ENCODE measurements at regions not wholly inside any gene's neighbourhood (a gene's known extent, or its start where the extent isn't known, plus 50 kb on each side); places are given as distances from the start of the nearest gene placed in this dataset.

GRCh38 chr1:165025805-165026204 is 330.7 kb downstream of the LMX1A start:
- ATAC-seq, result no peak

GRCh38 chr1:165014753-165015152 is 341.8 kb downstream of the LMX1A start:
- no peak for ATAC-seq

GRCh38 chr1:165011991-165012531 is 344.5 kb downstream of the LMX1A start:
- ATAC-seq, result no peak

- ATAC-seq, result no peak
These were observed 345.3 kb downstream of the LMX1A start for GRCh38 chr1:165011186-165011585.

DNA sequence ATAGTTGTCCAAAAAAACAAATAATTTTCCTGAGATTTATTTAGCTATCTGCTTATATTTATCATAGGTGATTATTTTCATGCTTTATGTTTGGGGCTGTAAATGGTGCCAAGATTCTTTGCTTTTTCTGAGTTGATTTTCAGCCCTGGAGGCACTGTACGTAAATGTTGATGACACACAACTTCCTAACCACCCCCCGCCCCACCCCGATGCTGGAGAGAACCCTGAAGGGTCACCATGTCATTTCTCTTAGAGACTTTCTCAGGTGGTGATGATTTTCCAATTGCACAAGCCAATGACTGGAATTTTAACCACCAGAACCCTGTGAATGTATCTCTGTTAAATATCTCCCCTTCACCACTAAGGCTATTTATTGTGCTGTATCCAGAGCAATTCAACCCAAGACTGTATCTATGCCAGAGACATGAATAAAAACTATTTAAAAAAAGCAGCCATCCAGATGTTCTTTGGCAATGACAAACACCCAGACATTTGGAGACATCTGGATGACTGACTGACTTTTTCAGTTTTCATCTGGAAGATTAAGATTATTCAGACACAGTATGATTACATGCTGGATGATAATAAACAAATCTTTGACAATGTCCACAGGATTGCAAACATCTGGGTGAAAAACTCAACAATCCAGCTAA is 346.0 kb downstream of the LMX1A start:
- no peak for ATAC-seq

GRCh38 chr1:165006831-165007230 is 349.7 kb downstream of the LMX1A start:
- peak; percentile 66 for ATAC-seq

DNA sequence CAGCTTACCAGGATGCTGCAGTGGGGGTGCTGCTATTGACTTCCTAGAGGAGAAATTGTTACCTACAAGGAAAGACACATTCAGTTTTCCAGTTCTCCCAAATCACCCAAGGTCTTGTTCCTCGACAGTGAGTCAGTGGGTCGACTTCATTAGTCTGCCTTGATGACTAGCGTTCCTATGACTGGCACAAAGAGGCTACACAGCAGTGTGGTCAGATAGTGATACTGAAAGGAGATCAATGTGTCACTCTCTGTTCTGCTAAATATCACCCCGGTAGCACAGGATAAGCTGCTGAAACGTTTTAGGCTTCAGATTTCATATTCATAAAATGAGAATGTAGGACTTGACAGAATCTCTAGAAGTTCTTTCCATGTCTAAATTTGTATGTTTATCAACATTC is 357.4 kb downstream of the LMX1A start:
- no peak for ATAC-seq

DNA sequence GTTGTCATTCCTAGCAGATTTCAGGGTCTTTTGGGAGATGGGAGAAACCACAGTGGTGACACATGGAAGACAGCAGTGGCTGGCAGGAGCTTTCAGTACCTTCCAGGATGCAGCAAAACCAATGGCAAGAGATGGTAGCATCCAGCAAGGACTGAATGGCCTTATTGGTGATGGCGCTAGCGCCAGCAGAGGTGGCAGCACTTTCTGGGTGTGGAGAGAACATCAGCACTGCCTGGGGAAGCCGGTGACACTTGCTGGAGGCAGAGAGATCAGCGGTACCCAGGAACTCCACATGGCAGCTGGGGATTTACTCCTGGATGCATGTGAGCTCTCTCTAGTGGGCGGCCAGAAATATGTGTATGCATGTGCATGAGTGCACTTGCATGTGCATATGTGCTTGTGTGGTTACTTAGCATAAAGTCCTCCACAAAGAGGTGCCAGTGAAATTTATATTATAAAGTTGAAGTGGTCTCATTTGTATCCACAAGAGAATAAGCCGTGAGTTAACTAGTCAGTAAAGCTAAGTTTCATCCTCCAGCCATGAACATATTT is 364.7 kb downstream of the LMX1A start:
- no peak for ATAC-seq

GRCh38 chr1:164983023-164983650 is 373.4 kb downstream of the LMX1A start:
- no peak for ATAC-seq

DNA sequence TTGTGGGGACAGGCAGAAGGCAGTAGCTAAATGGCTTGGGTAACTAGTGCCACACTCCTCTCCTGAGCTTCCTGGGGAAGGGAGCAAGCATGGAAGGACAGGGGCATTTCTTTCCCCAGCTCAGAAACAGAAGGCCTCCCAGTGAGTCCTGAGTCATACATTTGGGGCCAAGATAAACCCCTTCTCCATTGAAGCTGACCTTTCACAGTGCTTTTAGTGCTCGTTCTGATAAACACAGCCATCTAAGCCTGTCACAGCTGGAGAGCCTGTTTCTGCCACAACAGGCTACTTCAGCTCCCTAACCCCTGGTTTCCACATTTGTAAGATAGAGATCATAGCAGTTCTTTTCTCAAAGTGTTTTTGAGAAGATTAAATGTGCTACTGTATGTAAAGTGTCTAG is 374.0 kb downstream of the LMX1A start:
- ATAC-seq, result no peak

DNA sequence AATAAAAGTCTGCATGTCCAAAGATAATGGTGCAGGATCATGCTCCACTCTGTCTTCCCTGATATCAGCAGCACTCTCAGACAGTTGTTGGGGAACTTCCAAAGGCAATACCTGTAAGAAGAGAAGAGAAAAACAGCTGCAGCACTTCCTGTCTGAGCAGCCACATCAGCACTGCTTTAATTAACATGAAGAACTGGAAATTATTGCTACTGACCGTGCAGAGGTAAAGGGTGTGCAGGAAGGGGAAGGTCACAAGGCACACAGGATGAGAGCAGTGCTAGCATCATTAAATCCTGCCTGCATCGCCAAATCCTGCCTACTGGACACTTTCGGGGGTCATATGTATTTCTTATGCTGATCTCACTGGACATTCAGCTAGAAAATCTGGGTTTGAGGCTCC is 379.0 kb downstream of the LMX1A start:
- ATAC-seq, result no peak

- ATAC-seq, result no peak
These were observed 384.5 kb downstream of the LMX1A start for GRCh38 chr1:164971921-164972415.

GRCh38 chr1:164971391-164971790 is 385.1 kb downstream of the LMX1A start:
- ATAC-seq, result no peak

DNA sequence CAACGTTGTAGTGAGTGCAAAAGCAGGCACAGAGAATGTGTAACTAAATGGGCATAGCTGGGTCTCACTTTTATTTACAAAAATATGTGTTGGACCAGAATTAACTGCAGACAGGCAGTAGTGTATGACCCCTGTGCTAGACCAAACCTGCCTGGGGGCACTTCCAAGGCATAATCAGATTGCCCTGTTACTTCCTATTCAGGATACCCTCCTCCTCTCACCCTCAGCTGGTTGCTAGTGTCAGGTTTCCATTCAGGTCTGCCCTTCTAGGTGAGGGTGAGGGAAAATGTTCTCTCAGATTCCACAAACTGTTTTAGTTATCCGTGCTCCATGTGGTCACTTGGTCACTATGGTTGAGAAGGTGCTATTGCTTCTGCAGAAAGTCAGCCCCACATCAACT is 387.3 kb downstream of the LMX1A start:
- no peak for ATAC-seq

- ATAC-seq, result no peak
These were observed 389.2 kb downstream of the LMX1A start for GRCh38 chr1:164967300-164967699.

DNA sequence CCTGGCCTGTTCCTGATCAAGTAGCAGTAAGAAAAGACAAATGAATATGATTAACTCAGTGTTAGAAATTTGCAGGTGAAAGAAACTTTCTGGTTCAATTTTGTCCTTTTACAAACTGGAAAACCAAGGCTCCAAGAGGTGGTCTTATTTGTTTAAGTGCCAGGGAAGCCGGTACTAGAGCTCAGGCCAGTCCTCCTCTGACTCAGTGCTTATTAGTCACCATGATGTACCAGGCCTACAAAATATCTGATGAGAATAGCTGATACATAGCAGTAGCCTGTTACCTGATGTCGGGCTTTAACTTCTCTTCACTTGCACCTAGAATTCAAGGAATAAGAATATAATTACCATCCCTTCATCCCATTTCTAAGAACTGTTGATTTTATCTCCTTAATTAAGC is 394.8 kb downstream of the LMX1A start:
- no peak for ATAC-seq

GRCh38 chr1:164958982-164959768 is 397.3 kb downstream of the LMX1A start:
- ATAC-seq, result no peak

DNA sequence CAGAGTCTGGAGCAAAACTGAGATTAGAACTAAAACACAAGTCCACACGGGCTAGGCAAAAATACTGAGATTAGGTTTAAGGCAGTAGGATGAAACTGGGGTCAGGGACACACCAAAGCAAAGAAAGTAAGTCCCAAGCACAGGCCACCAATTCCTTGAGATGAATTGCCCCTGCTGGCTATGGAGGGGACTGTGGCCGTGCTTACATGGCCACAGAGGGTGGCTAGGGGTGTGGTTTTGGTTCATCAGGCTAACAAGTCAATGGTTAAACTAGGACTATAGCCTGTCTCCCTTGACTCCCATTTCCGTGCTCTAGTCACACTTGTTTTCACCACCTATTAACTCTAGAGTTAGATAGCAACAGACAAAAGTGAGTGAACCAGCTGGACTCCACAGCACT is 394.8 kb downstream of the PBX1 start:
- no peak for ATAC-seq

DNA sequence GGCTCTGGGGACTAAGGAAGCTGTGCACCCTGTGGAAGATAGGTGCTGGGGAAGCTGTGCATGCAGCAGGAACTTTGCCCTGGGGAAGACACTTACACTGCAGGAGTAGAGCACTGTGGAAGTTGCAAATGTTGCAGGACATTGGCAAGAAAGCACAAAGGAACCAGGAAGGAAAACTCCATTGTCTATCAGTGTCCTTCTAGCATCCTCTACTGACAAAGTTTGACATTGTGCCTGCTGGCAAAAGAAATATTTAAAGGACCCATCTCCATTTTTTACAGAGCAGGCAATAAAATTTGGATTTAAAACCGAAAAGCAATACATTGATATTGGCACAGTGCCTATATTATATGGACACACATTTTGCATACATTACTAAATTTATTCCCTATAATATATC is 394.1 kb downstream of the PBX1 start:
- no peak for ATAC-seq

DNA sequence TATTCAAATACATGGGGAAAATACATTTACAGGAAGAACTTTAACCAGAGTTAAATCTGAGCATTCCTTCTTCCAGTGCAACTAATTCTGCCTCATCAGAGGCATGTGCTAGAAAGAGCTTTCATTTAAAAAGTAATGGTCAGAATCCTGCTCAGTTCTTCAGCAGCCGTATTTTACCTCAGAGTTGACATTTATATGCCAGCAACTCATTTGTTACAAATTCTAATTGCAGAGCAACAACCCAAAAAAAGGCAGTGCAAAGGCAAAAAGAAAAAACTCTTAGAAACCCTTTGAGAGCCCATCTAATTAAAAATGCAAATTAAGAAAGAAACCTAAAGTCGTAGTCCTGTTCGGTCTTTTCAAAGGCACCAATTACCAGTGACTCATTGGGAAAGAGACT is 392.5 kb downstream of the PBX1 start:
- ATAC-seq, result no peak

DNA sequence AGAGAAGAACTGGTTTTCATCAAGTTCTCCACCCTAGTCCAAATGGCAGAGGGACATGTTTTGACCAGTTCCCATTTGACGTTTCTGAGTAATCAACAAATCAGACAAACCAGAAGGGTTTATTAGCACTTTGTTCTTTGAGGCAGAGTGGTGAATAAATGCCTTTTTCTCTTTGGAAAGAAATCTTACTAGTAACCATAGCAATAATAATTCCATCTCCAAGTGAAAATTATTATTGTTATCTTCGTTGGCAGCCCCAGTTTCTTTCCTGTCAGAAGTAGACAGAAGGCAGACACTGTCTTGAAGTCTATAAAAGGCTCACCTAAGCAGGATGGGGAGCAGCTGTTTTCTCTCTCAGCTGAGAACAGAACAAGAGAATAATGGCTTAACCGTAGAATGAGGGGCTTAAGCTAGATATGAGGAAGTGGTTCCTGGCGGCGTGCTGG is 391.6 kb downstream of the PBX1 start:
- no peak for ATAC-seq

GRCh38 chr1:164949771-164950471 is 390.9 kb downstream of the PBX1 start:
- ATAC-seq, result no peak
